ENCODE measurements at regions not wholly inside any gene's neighbourhood (a gene's known extent, or its start where the extent isn't known, plus 50 kb on each side); places are given as distances from the start of the nearest gene placed in this dataset.

DNA sequence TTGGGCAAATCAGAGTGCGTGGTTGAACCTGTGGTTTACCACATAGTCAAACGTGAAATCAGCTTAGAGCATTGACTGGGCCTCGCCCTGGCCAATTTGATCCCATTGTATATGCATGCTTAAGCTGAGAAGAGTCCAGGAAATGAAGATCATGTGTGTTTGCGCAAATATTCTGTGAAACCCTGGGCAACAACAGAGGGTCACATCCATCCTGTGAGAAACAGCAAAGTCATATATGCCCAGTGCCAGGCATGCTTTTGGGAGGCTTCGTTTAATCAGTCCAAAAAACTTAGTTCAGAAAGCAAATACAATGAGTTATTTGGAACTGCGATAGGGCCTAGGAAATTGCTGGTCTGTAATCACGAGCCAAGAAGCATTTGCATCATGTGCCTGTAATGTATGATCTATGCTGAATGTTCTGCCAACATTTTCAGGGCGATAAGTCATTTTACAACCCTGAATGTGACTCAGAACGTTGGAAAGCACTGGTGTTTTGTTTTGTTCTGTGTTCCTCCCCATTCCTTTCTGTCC, 412.1 kb upstream of the CELF2 start:
- DNase-seq: peak; percentile 90
- no peak overlapping the region for H3K27ac ChIP-seq (ENCODE audit: low read length)

DNA sequence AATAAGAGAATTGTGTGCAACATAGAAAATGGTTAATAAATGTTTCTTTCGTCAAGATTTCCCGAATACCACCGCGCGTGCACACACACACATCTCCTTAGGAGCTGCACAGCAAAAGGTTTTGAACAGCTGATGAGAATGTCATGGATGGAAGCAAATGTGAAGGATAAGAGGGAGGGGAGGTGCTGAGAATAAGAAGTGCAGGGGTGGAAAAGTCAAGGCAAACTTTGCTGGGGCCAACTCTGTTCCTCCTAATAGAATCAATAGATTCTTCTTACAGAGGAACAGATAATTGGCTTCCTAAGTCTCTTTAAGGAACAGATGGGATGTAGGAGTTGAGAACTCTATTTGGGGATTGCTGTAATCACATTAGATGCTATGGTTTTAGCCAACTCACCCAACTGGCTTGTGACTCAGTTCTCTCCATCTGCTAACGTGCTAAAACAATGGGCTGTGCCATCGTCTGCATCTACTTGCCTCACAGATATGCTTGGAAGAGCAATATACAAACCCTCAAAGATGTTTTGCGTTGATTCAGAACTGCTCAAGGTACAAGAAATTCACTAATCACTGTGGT, 408.2 kb upstream of the CELF2 start:
- no peaks in the 10 kb centered on the region for H3K4me1 ChIP-seq (ENCODE audit: control insufficient read depth, insufficient read depth, low read length)
- DNase-seq: no peak
- H3K27me3 ChIP-seq (ENCODE audit: control insufficient read depth, insufficient read depth, low read length): no peaks in the 10 kb centered on the region
- no peak overlapping the region for H3K4me3 ChIP-seq (ENCODE audit: low read length)
- no peaks in the 10 kb centered on the region for H3K9me3 ChIP-seq (replicated peaks; ENCODE audit: control insufficient read depth, low read depth, low read length)
- WGBS (ENCODE audit: insufficient coverage): 80% methylated on average over 2 of the region's 8 CpGs
- no peak overlapping the region for H3K27ac ChIP-seq (ENCODE audit: low read length)
- H3K36me3 ChIP-seq (ENCODE audit: control insufficient read depth, insufficient read depth, low read length): no peaks in the 10 kb centered on the region

More for the DNA sequence above, 412.1 kb upstream of the CELF2 start:
- H3K9me3 ChIP-seq (replicated peaks; ENCODE audit: control insufficient read depth, low read depth, low read length): no peaks in the 10 kb centered on the region
- WGBS (ENCODE audit: insufficient coverage): 58% methylated on average over 6 of the region's 9 CpGs
- no peaks in the 10 kb centered on the region for H3K4me1 ChIP-seq (ENCODE audit: control insufficient read depth, insufficient read depth, low read length)
- H3K36me3 ChIP-seq (ENCODE audit: control insufficient read depth, insufficient read depth, low read length): no peaks in the 10 kb centered on the region
- H3K4me3 ChIP-seq (ENCODE audit: low read length): no peak overlapping the region
- no peaks in the 10 kb centered on the region for H3K27me3 ChIP-seq (ENCODE audit: control insufficient read depth, insufficient read depth, low read length)

DNA sequence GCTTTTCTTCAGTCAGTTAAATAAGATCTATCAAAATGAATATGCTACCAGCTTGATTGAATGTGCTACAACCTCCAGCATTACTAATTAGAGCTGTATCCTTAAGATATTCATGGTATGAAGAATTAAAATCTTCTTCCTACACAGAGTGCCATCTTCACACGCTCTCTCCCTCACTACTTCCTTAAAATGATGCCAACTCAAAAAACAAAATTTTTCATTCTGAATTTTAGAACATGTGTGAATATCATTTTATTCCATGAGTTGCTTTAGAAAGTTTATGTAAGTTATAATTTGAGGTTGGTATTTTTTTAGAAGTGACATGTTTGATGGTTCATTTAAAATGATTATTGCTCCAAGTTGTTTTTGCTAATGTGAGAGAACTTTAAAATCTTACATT, 407.5 kb upstream of the CELF2 start:
- no peaks in the 10 kb centered on the region for H3K27me3 ChIP-seq (ENCODE audit: control insufficient read depth, insufficient read depth, low read length)
- no peaks in the 10 kb centered on the region for H3K9me3 ChIP-seq (replicated peaks; ENCODE audit: control insufficient read depth, low read depth, low read length)
- WGBS (ENCODE audit: insufficient coverage): no CpG with 5 or more reads among the region's 1 CpG
- no peak overlapping the region for H3K4me3 ChIP-seq (ENCODE audit: low read length)
- H3K36me3 ChIP-seq (ENCODE audit: control insufficient read depth, insufficient read depth, low read length): no peaks in the 10 kb centered on the region
- H3K4me1 ChIP-seq (ENCODE audit: control insufficient read depth, insufficient read depth, low read length): no peaks in the 10 kb centered on the region
- no peak for DNase-seq
- no peak overlapping the region for H3K27ac ChIP-seq (ENCODE audit: low read length)

DNA sequence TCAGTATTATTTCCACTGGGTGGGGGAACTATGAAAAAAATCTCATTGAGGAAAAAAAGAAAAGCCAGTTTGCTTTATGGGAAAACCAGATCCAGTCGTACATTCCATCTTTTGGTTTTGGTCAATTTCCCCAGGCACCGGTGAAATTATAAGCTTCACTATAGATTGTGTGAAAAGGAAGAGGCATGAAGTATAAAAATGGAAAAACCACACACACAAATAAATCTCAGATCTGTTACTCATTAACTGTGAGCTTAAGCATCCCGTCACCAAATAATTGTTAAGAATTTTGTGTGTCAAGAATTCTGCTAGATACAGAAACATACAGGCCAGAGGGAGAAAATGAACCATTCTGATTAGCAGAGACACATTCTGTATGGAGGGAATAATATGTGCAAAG, 405.5 kb upstream of the CELF2 start:
- WGBS (ENCODE audit: insufficient coverage): no CpG with 5 or more reads among the region's 3 CpGs

DNA sequence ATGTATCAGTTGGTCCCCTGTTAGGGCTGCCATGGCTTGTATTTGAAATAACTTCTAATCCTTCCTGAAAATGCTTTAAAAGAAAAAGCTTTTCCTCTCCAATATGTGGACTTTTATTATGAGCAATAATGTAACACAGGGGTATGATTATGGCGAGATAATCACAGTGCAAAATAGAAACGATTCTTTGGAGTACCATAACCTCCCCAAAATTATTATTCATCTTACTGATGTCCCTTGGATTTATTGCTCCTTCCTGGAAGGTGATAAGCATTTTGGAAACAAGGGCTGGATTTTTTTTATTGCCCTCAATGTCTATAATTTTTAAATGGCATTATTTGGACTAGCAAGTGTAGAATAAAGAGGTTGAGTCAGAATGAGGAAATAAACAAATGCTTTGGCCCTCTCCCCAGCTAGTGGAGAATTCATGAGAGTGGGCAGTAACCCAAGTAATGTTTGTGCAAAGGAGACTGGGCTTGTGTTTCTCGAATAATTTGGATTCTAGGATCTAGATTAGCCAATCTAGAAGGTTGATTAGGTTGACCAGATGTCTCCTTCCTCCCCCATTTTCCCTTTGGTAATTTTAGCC, 403.9 kb upstream of the CELF2 start:
- DNase-seq: peak; percentile 53
- no peak overlapping the region for H3K27ac ChIP-seq (ENCODE audit: low read length)
- WGBS (ENCODE audit: insufficient coverage): no CpG with 5 or more reads among the region's 3 CpGs

More for the DNA sequence above, 405.5 kb upstream of the CELF2 start:
- Histone ChIP-seq H3K4me3 (ENCODE audit: low read length) (no peak overlapping the region), H3K27me3 (ENCODE audit: control insufficient read depth, insufficient read depth, low read length) (no peaks in the 10 kb centered on the region), H3K4me1 (ENCODE audit: control insufficient read depth, insufficient read depth, low read length) (no peaks in the 10 kb centered on the region), H3K9me3 (replicated peaks; ENCODE audit: control insufficient read depth, low read depth, low read length) (no peaks in the 10 kb centered on the region), H3K27ac (ENCODE audit: low read length) (no peak overlapping the region), H3K36me3 (ENCODE audit: control insufficient read depth, insufficient read depth, low read length) (no peaks in the 10 kb centered on the region)
- DNase-seq: no peak

DNA sequence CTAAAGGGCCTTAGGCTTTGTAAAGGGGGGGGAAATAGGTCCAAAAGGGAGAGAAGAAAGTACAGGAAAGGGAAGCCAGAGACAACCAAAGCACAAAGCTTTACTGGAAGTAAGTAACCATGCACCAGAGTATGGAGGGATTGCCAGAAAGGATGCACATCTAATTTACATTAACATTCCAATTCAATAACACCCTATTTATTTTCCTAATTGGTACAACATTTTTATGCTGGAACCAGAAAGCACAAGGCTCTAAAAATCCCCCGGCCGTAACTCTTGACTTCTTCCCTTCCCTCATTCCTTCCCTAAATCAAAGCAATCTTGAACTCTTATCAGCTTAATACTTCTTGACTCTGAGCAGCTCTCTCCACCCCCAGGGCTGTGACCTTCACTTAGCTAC, 400.0 kb upstream of the CELF2 start:
- Histone ChIP-seq H3K27ac (ENCODE audit: low read length) (no peak overlapping the region), H3K4me1 (ENCODE audit: control insufficient read depth, insufficient read depth, low read length) (no peaks in the 10 kb centered on the region), H3K36me3 (ENCODE audit: control insufficient read depth, insufficient read depth, low read length) (no peaks in the 10 kb centered on the region), H3K9me3 (replicated peaks; ENCODE audit: control insufficient read depth, low read depth, low read length) (no peaks in the 10 kb centered on the region), H3K27me3 (ENCODE audit: control insufficient read depth, insufficient read depth, low read length) (no peaks in the 10 kb centered on the region), H3K4me3 (ENCODE audit: low read length) (no peak overlapping the region)
- WGBS (ENCODE audit: insufficient coverage): 32% methylated on average over 2 of the region's 2 CpGs
- DNase-seq: no peak

More for the DNA sequence above, 403.9 kb upstream of the CELF2 start:
- Histone ChIP-seq H3K9me3 (replicated peaks; ENCODE audit: control insufficient read depth, low read depth, low read length) (no peaks in the 10 kb centered on the region), H3K27me3 (ENCODE audit: control insufficient read depth, insufficient read depth, low read length) (no peaks in the 10 kb centered on the region), H3K4me3 (ENCODE audit: low read length) (no peak overlapping the region), H3K4me1 (ENCODE audit: control insufficient read depth, insufficient read depth, low read length) (no peaks in the 10 kb centered on the region), H3K36me3 (ENCODE audit: control insufficient read depth, insufficient read depth, low read length) (no peaks in the 10 kb centered on the region)

DNA sequence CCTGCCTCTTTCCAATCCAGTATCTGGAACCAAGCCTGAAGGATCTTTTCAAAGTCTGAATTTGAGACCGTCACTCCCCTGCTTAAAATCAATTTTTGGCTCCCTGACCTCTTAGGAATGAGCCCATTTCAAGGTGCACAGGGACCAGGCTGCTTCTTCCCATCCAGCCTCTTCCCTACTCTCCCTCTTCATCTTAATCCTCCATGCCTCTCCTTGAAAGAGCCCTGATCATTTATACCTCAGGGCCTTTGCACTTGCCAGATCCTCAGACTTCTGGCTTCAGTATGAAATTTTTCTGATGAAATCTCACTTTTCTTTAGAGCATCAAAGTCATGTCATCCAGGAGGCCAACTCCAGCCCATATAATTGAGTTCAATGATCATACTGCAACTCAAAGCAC, 399.5 kb upstream of the CELF2 start:
- Histone ChIP-seq H3K4me3 (ENCODE audit: low read length) (no peak overlapping the region), H3K27me3 (ENCODE audit: control insufficient read depth, insufficient read depth, low read length) (no peaks in the 10 kb centered on the region), H3K9me3 (replicated peaks; ENCODE audit: control insufficient read depth, low read depth, low read length) (no peaks in the 10 kb centered on the region), H3K36me3 (ENCODE audit: control insufficient read depth, insufficient read depth, low read length) (no peaks in the 10 kb centered on the region), H3K4me1 (ENCODE audit: control insufficient read depth, insufficient read depth, low read length) (no peaks in the 10 kb centered on the region), H3K27ac (ENCODE audit: low read length) (no peak overlapping the region)
- WGBS (ENCODE audit: insufficient coverage): 63% methylated on average over 1 of the region's 1 CpG
- no peak for DNase-seq

DNA sequence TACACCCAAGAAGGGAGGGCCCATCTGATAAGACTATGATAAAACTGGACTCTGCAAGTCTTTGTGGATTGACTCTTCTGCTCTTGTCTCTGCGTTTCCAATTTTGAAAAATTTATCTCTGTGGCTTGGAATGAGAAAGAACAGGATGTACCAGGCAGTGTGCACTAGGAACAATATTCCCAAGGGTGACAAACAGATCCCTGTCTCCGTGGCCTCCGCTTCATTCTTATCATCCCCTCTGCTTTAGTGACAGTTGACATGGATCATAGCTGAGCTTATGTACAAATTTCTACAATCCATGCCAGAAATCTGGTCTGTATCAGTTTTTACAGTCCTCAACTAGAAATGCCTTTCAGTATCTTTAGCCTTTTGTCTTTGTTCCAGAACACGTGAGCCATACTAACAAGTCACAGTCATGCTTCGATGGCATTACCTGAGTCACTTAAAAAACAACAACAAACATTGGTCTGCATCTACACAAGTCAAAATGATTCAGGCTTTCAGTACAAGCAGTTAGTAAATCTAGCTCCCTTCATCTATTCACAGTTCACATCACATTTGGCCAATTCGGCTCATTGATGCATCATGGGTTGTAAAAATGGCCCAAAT, 393.6 kb upstream of the CELF2 start:
- 48% methylated on average over 4 of the region's 6 CpGs for WGBS (ENCODE audit: insufficient coverage)
- no peak for DNase-seq
- Histone ChIP-seq H3K27ac (ENCODE audit: low read length) (no peak overlapping the region), H3K4me3 (ENCODE audit: low read length) (no peak overlapping the region), H3K36me3 (ENCODE audit: control insufficient read depth, insufficient read depth, low read length) (no peaks in the 10 kb centered on the region), H3K27me3 (ENCODE audit: control insufficient read depth, insufficient read depth, low read length) (no peaks in the 10 kb centered on the region), H3K9me3 (replicated peaks; ENCODE audit: control insufficient read depth, low read depth, low read length) (no peaks in the 10 kb centered on the region), H3K4me1 (ENCODE audit: control insufficient read depth, insufficient read depth, low read length) (no peaks in the 10 kb centered on the region)

DNA sequence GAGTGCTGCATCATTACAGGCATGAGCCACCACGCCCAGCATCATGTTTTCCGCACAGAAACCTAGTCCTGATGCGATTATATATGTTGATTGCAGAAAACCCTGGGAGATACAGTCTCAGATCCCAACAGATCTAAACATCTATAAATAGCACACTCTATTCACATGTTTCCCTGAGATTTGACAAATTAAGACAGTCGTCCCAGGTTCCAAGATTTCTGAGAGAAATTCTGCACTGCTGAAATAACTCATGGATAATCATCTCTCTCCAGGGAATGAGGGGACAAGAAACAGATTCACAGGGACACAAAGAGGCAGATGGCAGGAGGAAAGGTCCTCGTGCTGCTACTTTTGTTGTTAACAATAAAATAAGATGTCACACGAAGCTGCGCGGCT, 393.1 kb upstream of the CELF2 start:
- H3K4me1 ChIP-seq (ENCODE audit: control insufficient read depth, insufficient read depth, low read length): no peaks in the 10 kb centered on the region

DNA sequence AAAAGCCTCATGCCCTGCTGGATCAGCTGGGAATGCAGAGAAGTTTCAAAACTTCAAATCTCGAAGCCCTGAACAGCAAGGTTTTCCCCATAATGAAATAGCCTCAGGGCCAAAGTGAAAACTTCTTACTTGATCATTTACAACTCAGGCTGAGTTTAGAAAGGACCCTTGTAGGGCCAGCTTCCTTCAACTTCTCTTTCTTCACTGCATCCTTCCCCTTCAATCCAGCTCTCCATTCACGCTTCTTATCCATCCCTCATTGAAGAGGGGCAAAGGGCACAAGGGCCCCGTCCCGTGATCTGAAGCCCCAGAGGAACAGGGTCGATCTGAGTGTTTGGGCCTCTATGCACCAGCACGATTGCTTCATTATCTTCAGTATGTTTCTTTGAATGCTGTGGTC, 392.2 kb upstream of the CELF2 start:
- H3K36me3 ChIP-seq (ENCODE audit: control insufficient read depth, insufficient read depth, low read length): no peaks in the 10 kb centered on the region
- no peak overlapping the region for H3K27ac ChIP-seq (ENCODE audit: low read length)
- DNase-seq: no peak
- no peaks in the 10 kb centered on the region for H3K9me3 ChIP-seq (replicated peaks; ENCODE audit: control insufficient read depth, low read depth, low read length)
- no peaks in the 10 kb centered on the region for H3K27me3 ChIP-seq (ENCODE audit: control insufficient read depth, insufficient read depth, low read length)
- H3K4me1 ChIP-seq (ENCODE audit: control insufficient read depth, insufficient read depth, low read length): no peaks in the 10 kb centered on the region
- 92% methylated on average over 2 of the region's 6 CpGs for WGBS (ENCODE audit: insufficient coverage)
- H3K4me3 ChIP-seq (ENCODE audit: low read length): no peak overlapping the region

More for the DNA sequence above, 393.1 kb upstream of the CELF2 start:
- Histone ChIP-seq H3K27ac (ENCODE audit: low read length) (no peak overlapping the region), H3K9me3 (replicated peaks; ENCODE audit: control insufficient read depth, low read depth, low read length) (no peaks in the 10 kb centered on the region), H3K27me3 (ENCODE audit: control insufficient read depth, insufficient read depth, low read length) (no peaks in the 10 kb centered on the region), H3K36me3 (ENCODE audit: control insufficient read depth, insufficient read depth, low read length) (no peaks in the 10 kb centered on the region), H3K4me3 (ENCODE audit: low read length) (no peak overlapping the region)
- WGBS (ENCODE audit: insufficient coverage): no CpG with 5 or more reads among the region's 8 CpGs
- no peak for DNase-seq
